Amygdala (tissue), 56 donors: ENCODE measurements at regions not wholly inside any gene's neighbourhood (a gene's known extent, or its start where the extent isn't known, plus 50 kb on each side); places are given as distances from the start of the nearest gene placed in this dataset.
"Not testable (repeated sequence)": the region's sequence is repeated elsewhere in the genome, so short reads cannot be mapped to it uniquely, and the experiment has no call there.

ENCODE experiments used
- DNase-seq, 56 donors: peaks; one replicate each; lab custom pipeline; 2025; lab: John Stamatoyannopoulos, UW

- DNase-seq, result peak in 11 of 56 donors; percentile 6 to 32 (median 15)
Observed at GRCh38 chr14:22370084-22370847, 218.8 kb downstream of the DAD1 start.

DNA sequence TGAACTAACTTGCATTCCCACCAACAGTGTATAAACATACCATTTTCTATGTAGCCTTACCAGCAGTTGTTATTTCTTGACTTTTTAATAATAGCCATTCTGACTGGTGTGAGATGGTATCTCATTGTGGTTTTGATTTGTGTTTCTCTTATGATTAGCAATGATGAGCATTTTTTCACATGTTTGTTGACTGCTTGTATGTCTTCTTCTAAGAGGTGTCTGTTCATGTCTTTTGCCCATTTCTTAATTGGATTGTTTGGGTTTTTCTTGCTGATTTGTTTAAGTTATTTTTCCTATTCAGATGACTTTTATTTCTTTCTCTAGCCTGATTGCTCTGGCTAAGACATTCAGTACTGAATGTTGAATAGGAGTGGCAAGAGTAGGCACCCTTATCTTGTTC lies 230.3 kb downstream of the DAD1 start:
- no peak for DNase-seq

DNA sequence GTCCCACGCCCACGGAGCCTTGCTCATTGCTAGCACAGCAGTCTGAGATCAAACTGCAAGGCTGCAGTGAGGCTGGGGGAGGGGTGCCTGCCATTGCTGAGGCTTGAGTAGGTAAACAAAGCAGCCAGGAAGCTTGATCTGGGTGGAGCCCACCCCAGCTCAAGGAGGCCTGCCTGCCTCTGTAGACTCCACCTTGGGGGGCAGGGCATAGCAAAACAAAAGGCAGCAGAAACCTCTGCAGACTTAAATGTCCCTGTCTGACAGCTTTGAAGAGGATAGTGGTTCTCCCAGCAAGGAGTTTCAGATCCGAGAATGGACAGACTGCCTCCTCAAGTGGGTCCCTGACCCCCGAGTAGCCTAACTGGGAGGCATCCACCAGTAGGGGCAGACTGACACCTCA lies 239.7 kb downstream of the DAD1 start:
- DNase-seq, result not testable (repeated sequence)

DNA sequence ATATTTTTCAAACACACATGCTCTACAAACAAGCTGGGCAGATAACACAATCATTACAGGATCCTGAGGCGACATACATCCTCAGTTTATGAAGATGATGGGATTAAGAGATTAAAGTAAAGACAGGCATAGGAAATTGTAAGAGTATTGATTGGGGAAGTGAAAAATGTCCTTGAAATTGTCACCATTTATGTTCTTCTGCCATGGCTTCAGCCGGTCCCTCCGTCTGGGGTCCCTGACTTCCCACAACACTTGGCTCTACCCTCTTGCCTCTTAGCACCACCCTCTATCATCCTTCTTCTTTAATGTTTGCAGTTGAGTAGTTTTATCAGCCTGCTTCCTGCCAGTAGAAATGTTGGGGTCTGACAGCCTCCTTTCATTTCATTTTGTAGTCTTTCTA lies 244.4 kb downstream of the DAD1 start:
- no peak for DNase-seq

- not testable (repeated sequence) for DNase-seq
Observed at GRCh38 chr14:22344209-22344608, 244.8 kb downstream of the DAD1 start.

DNA sequence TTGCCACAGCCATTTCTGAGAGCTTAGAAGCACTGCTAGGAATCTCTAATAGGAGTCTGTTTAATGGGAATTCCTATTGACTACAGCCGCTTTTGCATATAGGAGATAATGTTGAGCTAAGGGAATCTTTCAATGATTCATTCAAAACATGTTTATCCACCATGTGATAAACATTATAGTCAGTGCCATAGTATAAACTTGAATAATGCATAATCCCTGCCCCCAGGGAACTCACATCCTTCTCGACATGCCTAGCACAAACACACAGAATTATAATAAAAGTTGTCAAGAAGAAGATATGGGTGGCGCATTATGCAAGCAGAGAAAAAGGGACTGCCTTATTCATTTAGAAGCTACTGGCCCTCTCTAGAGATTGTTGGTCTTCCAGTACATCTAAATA lies 248.0 kb downstream of the DAD1 start:
- no peak for DNase-seq

GRCh38 chr14:22338917-22339715 lies 249.9 kb downstream of the DAD1 start:
- DNase-seq, result peak in 19 of 56 donors; percentile 6 to 52 (median 15)

DNA sequence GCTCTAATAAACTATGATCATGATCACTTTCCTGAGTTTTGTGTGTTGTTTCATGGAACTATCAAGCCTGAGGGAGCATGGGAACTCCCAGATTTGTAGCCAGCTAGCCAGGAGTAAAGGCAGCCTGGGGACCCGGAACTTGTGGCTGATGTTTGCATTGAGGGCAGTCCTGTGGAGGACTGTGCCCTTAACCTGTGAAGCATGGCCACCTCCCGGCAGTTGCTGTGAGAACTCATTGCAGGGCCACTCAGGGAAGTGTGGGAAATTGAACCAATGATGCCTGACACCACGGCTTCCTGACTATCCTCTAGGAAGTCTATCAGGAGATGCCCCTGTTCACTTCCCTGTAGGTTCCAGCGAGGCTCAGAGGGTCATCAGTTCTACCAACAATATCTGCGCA lies 250.6 kb downstream of the DAD1 start:
- DNase-seq, result no peak

GRCh38 chr14:22337938-22338337 lies 251.1 kb downstream of the DAD1 start:
- no peak for DNase-seq

GRCh38 chr14:22337521-22337920 lies 251.5 kb downstream of the DAD1 start:
- DNase-seq, result no peak

- DNase-seq, result no peak
Observed at GRCh38 chr14:22336031-22336430, 253.0 kb downstream of the DAD1 start.

GRCh38 chr14:22334627-22335026 lies 254.4 kb downstream of the DAD1 start:
- no peak for DNase-seq

GRCh38 chr14:22334275-22334577 lies 254.8 kb downstream of the DAD1 start:
- no peak for DNase-seq

DNA sequence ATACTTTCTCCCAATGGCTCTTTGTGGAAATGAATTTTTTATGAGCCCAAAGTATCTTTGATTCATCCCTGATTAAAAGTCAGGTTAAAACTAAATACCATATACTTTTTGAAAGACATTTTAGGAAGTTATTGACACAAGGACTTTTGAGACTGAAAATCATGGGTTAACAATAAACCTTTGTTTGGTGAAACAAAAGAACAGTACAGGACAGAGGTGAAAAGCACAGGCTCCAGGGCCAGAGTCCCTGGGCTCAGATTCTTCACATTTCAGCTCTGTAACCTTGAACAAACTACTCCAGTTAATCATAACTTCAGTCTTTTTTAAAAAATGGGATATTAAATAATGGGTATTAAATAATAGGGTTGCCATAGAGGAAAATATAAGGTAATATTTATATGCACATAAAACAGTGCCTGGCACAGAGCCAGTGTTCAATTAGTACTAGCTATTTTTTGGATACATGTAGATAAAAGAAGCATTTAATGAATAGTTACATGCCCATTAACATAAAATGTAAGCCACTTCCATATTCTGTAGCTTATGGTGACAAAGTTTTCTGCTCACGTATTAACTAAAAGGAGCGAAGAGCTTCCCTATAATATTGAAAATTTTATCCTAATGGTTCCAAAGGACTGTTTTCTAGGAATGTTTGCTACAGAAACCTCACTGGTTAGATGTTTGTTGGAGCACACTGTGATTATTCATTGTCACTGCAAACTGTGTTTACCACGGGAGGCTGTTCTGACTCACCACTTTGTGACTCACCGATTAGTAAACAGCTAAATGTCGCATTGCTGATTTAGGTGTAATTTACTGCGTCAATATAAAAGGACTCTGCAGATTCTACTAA lies 255.4 kb downstream of the DAD1 start:
- peak in 16 of 56 donors; percentile 1 to 52 (median 16) for DNase-seq

GRCh38 chr14:22332686-22333421 lies 256.2 kb downstream of the DAD1 start:
- DNase-seq, result no peak

GRCh38 chr14:22329371-22329770 lies 259.7 kb downstream of the DAD1 start:
- DNase-seq, result no peak

DNA sequence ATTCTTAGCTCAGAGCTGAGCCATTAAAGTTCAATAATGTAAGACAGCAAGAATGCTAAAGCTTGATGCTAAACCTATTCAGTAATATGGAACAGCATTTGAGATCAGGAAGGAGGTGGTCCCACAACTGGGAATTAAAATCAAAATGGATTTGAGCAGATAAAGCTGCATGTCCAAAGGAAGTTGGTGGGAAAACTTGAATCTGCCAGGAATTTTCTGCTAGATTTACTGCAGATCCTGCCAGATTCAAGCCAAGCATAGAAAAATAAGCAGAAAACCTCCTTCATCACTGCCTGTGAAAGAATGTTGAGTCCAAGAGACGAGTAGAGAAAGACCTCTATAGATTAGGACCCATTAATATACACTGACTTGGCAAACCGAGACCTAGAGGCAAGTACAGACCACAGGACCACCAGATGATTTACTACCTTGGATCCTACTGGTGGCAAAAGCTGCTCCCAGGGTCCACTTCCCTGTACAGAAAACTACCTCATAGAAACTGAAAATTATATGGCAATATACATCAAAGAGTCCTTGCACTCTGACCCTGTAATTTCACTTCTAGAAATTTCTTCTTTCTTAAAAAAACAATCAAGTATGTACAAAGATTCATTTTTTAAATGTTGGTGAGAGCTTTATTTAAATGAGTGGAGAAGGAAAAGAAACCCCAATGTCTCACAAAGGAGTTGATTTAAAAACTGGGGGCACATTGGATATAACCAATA lies 263.2 kb downstream of the DAD1 start:
- no peak for DNase-seq

DNA sequence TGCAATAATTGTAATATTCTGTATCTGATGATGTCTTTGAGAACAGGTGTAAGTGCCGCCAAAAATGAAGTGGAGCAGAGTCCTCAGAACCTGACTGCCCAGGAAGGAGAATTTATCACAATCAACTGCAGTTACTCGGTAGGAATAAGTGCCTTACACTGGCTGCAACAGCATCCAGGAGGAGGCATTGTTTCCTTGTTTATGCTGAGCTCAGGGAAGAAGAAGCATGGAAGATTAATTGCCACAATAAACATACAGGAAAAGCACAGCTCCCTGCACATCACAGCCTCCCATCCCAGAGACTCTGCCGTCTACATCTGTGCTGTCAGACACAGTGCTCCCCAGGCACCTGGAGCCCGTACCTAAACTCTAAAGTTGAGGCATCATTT lies 268.7 kb downstream of the DAD1 start:
- no peak for DNase-seq

DNA sequence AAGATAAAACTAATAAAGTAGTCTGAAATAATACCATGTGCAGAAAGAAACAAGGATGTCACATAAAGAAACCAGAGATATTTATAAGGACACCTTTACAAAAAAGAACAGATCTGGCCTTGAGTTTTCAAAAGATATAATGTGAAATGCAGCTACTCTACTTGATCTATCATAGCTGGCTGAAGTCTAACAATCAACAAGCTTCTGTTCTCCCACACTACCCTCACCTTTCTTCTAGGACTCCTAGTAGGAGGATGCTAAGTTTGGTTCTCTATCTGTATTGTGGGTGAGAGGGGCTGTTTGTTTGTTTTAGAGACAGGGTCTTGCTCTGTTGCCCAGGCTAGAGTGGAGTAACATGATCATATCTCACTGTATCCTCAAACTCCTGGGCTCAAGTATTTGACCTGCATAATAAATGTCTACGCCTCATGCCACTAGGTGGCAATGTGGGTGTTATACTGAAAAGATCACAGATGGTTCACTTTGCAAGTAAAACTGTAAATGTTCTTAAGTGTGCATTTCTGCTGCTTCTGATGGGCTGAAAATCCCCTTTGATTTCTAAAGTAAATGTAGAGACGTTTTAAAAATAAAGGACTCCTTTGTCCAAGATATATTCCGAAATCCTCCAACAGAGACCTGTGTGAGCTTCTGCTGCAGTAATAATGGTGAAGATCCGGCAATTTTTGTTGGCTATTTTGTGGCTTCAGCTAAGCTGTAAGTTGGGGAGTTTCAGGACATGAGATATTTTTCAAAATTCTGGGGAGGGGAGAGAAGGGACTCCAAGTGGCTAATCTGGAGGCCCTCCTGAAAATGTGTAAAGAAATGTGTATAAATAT lies 269.3 kb downstream of the DAD1 start:
- DNase-seq, result peak in 29 of 56 donors; percentile 2 to 83 (median 27)
